Heart right ventricle (tissue), 16 donors: ENCODE measurements at regions not wholly inside any gene's neighbourhood (a gene's known extent, or its start where the extent isn't known, plus 50 kb on each side); places are given as distances from the start of the nearest gene placed in this dataset.

ENCODE experiments used
- ATAC-seq, 8 donors: fragments of 200-7000 bp; cut with Tn5 transposase; one replicate each; pipeline ENCODE4 v1.9.1; 2020; ENCODE audit warnings: mild to moderate bottlenecking in 8 of 8, moderate library complexity in 8 of 8, moderate number of reproducible peaks in 1 of 8
- DNase-seq, 2 donors: peaks; one replicate each; pipeline ENCODE4 v3.0.0-alpha.2; 2020
- H3K27ac ChIP-seq, 10 donors: fragments of 200-600 bp; sonication (generic) in 2 of 10; one replicate each; pipeline versions ENCODE4 v1.5.0 to v1.8.0; 2020 to 2022; ENCODE audit warnings: mild to moderate bottlenecking in 3 of 10
- H3K27me3 ChIP-seq, 7 donors: fragments of 200-600 bp; one replicate each; pipeline ENCODE4 v1.8.0; 2021 to 2022; ENCODE audit warnings: mild to moderate bottlenecking in 2 of 7
- H3K36me3 ChIP-seq, 9 donors: fragments of 200-600 bp; sonication (generic) in 1 of 9; one replicate each; pipeline versions ENCODE4 v1.5.0 to v1.8.0; 2020 to 2022; ENCODE audit warnings: mild to moderate bottlenecking in 2 of 9
- H3K4me1 ChIP-seq, 9 donors: fragments of 200-600 bp; sonication (generic) in 1 of 9; one replicate each; pipeline versions ENCODE4 v1.5.0 to v1.8.0; 2020 to 2022; ENCODE audit warnings: mild to moderate bottlenecking in 4 of 9
- H3K4me3 ChIP-seq, 10 donors: fragments of 200-600 bp; sonication (generic) in 2 of 10; one replicate each; pipeline versions ENCODE4 v1.5.0 to v1.8.0; 2020 to 2022; ENCODE audit warnings: mild to moderate bottlenecking in 7 of 10, moderate library complexity in 2 of 10
- H3K9me3 ChIP-seq, 11 donors: fragments of 200-600 bp in 10 of 11; sonication (generic) in 2 of 11; one replicate each; pipeline versions ENCODE4 v1.5.0 to v1.8.0; 2013 to 2022; ENCODE audit warnings: mild to moderate bottlenecking in 2 of 11, control low read depth in 1 of 11, moderate library complexity in 1 of 11
- CTCF ChIP-seq, 9 donors: fragments of 200-600 bp; sonication (generic) in 2 of 9; IDR thresholded peaks; one replicate each; pipeline versions ENCODE4 v1.5.0 to v1.8.0; 2021 to 2022; ENCODE audit warnings: antibody characterized with exemption in 9 of 9, mild to moderate bottlenecking in 5 of 9, moderate library complexity in 1 of 9
- WGBS, 2 donors: extraction: QIAGEN DNeasy Blood & Tissue Kit; methylation state at CpG; one replicate each; pipeline ENCODE4 v1.1.7; 2013; ENCODE audit warnings: inconsistent platforms in 1 of 2; 5-methylcytosine and 5-hydroxymethylcytosine counted together
- intact Hi-C, 10 donors: fragments of 100-400 bp; cut with DNase I; formaldehyde crosslinking; loops; one replicate each; pipeline versions ENCODE4 v1.11.1 to v1.14.2; 2022
- donor health status: Arrhythmogenic right ventricular cardiomyopathy.
- donor health status: ischemic (EF 13 %, LVEDD 7.1; RV severe dilation, severe dysfunction).
- donor health status: healthy with polysubstance abuse.
- donor health status: DM: no; HTN: yes; CAD: no.
- donor health status: DM: no; HTN: no; CAD: no.
- donor health status: ischemic (EF 25% LVEDD 6.9; RV normal size, moderate dysfunction).
- donor health status: ischemic (EF 25% LVEDD 5.7; RV mildly dilated, moderate dysfunction).
- donor health status: healthy.
- donor health status: DM: yes; HTN: yes; CAD: no.
- donor health status: Ischemic cardiomyopathy.
- donor health status: ischemic (EF 35%, LVEDD 5.7; RV mildly dilated, moderate dysfunction).
- donor health status: nonischemic (EF 11% LVEDD 7.7; RV severe dilation, severe dysfunction).
- donor health status: DM: yes; HTN: yes; CAD: no.
- donor health status: PGD.
- donor health status: ischemic (EF 29% LVEDD 5.4; RV normal size, mild dysfunction).
- donor health status: nonischemic (EF 23%, LVEDD 6.1; RV moderate dilation, normal function).

- DNase-seq = no peak
- Histone ChIP-seq H3K27ac (no peak overlapping the region), H3K9me3 (peaks cover 0 to 4% (median 0%) of the 10 kb centered on the region in 11 donors), H3K36me3 (no peaks in the 10 kb centered on the region), H3K27me3 (no peaks in the 10 kb centered on the region), H3K4me3 (no peak overlapping the region), H3K4me1 (no peaks in the 10 kb centered on the region)
- intact Hi-C loops = no loop called here
- TF ChIP-seq CTCF (IDR thresholded peaks at IDR 0.05) = no peak
- ATAC-seq = no peak
- 78 to 85% methylated on average over 5 of the region's 5 CpGs for WGBS, 2 donors
Observed at GRCh38 chr2:816278-816677, 134.4 kb upstream of the SNTG2 start.

- no peak overlapping the region for H3K4me3 ChIP-seq
Observed at GRCh38 chr2:810397-810796, 133.2 kb upstream of the TMEM18 start.

GRCh38 chr2:807300-807699 is 130.1 kb upstream of the TMEM18 start:
- Histone ChIP-seq H3K36me3 (no peaks in the 10 kb centered on the region), H3K9me3 (peaks cover 0 to 8% (median 0%) of the 10 kb centered on the region in 11 donors), H3K27ac (no peak overlapping the region), H3K4me3 (no peak overlapping the region), H3K4me1 (no peaks in the 10 kb centered on the region), H3K27me3 (no peaks in the 10 kb centered on the region)
- 81 to 84% methylated on average over 6 of the region's 6 CpGs for whole genome bisulfite sequencing, 2 donors
- ATAC-seq (no peak), DNase-seq (no peak)
- TF ChIP-seq CTCF (IDR thresholded peaks at IDR 0.05) = no peak
- intact Hi-C loops = no loop called here

More at GRCh38 chr2:810397-810796, 133.2 kb upstream of the TMEM18 start:
- DNase-seq (no peak), ATAC-seq (no peak)
- no peaks in the 10 kb centered on the region for H3K36me3 ChIP-seq
- H3K27ac ChIP-seq = no peak overlapping the region
- no peak for TF ChIP-seq CTCF (IDR thresholded peaks at IDR 0.05)
- peaks cover 0 to 8% (median 0%) of the 10 kb centered on the region in 11 donors for H3K9me3 ChIP-seq
- intact Hi-C loops = no loop called here
- 27 to 36% methylated on average over 1 of the region's 1 CpG for WGBS, 2 donors
- H3K4me1 ChIP-seq = no peaks in the 10 kb centered on the region
- H3K27me3 ChIP-seq = no peaks in the 10 kb centered on the region

- intact Hi-C loops = no loop called here
- no peak for ATAC-seq
- WGBS, 2 donors = 67 to 69% methylated on average over 5 of the region's 5 CpGs
- Histone ChIP-seq H3K4me3 (no peak overlapping the region), H3K27ac (no peak overlapping the region), H3K9me3 (no peaks in the 10 kb centered on the region), H3K27me3 (no peaks in the 10 kb centered on the region), H3K4me1 (no peaks in the 10 kb centered on the region), H3K36me3 (no peaks in the 10 kb centered on the region)
- no peak for DNase-seq
- TF ChIP-seq CTCF (IDR thresholded peaks at IDR 0.05) = no peak
Observed at GRCh38 chr2:805664-806063, 128.5 kb upstream of the TMEM18 start.
